Liver (tissue), 8 donors: ENCODE measurements at regions not wholly inside any gene's neighbourhood (a gene's known extent, or its start where the extent isn't known, plus 50 kb on each side); places are given as distances from the start of the nearest gene placed in this dataset.

Source experiments
- DNase-seq: peaks from one replicate; pipeline ENCODE4 v3.0.0-alpha.2; 2017; ENCODE audit warnings: low spot score
- H3K27ac ChIP-seq, 2 donors: one replicate each; pipeline ENCODE4 v1.7.0; 2013; ENCODE audit warnings: inconsistent platforms in 2 of 2, low read length in 2 of 2, control low read depth in 1 of 2, low read depth in 1 of 2, mild to moderate bottlenecking in 1 of 2
- H3K27me3 ChIP-seq, 4 donors: one replicate each; pipeline versions ENCODE4 v1.6.1 to v1.7.0; 2013; ENCODE audit warnings: low read length in 3 of 4, inconsistent platforms in 1 of 4, mild to moderate bottlenecking in 1 of 4, moderate library complexity in 1 of 4; ENCODE audit not compliant: control insufficient read depth in 4 of 4, insufficient read depth in 4 of 4
- H3K36me3 ChIP-seq, 4 donors: one replicate each; pipeline versions ENCODE4 v1.6.1 to v1.7.0; 2013; ENCODE audit warnings: low read length in 3 of 4, mild to moderate bottlenecking in 3 of 4, low read depth in 1 of 4, moderate library complexity in 1 of 4; ENCODE audit not compliant: control insufficient read depth in 4 of 4, insufficient read depth in 3 of 4
- H3K4me1 ChIP-seq, 4 donors: one replicate each; pipeline versions ENCODE4 v1.6.1 to v1.7.0; 2013; ENCODE audit warnings: low read length in 3 of 4, mild to moderate bottlenecking in 3 of 4, moderate library complexity in 1 of 4; ENCODE audit not compliant: control insufficient read depth in 4 of 4, insufficient read depth in 4 of 4
- H3K4me3 ChIP-seq, 3 donors: one replicate each; pipeline versions ENCODE4 v1.6.1 to v1.7.0; 2013; ENCODE audit warnings: low read length in 3 of 3, control low read depth in 1 of 3, low read depth in 1 of 3, mild to moderate bottlenecking in 1 of 3
- H3K9ac ChIP-seq, 2 donors: one replicate each; pipeline ENCODE4 v1.7.0; 2013; ENCODE audit warnings: low read length in 2 of 2, mild to moderate bottlenecking in 2 of 2, moderate library complexity in 2 of 2, control low read depth in 1 of 2, low read depth in 1 of 2
- H3K9me3 ChIP-seq, 4 donors: one replicate each; pipeline versions ENCODE4 v1.6.1 to v1.7.0; 2013; ENCODE audit warnings: low read length in 3 of 4; ENCODE audit not compliant: control insufficient read depth in 4 of 4
- EGR1 ChIP-seq, 2 donors: IDR thresholded peaks; 2 replicates each; pipeline ENCODE4 v1.6.1; 2016 to 2018; ENCODE audit warnings: antibody characterized with exemption in 2 of 2, low read depth in 2 of 2
- FOXA1 ChIP-seq: IDR thresholded peaks from 2 replicates; pipeline ENCODE4 v1.6.1; 2016; ENCODE audit warnings: antibody characterized with exemption
- FOXA2 ChIP-seq: IDR thresholded peaks from 2 replicates; pipeline ENCODE4 v1.6.1; 2016; ENCODE audit warnings: antibody characterized with exemption
- GABPA ChIP-seq, 2 donors: IDR thresholded peaks in 1 of 2; conservative IDR thresholded peaks in 1 of 2; 2 replicates each; pipeline ENCODE4 v1.6.1; 2016; ENCODE audit warnings: antibody characterized with exemption in 2 of 2, mild to moderate bottlenecking in 1 of 2, moderate library complexity in 1 of 2
- HNF4A ChIP-seq, 2 donors: conservative IDR thresholded peaks; 2 replicates each; pipeline ENCODE4 v1.6.1; 2016; ENCODE audit warnings: antibody characterized with exemption in 2 of 2, mild to moderate bottlenecking in 2 of 2
- HNF4G ChIP-seq: IDR thresholded peaks from 2 replicates; pipeline ENCODE4 v1.6.1; 2016; ENCODE audit warnings: antibody characterized with exemption
- JUND ChIP-seq, 2 donors: IDR thresholded peaks; 2 replicates each; pipeline ENCODE4 v1.6.1; 2016; ENCODE audit warnings: antibody characterized with exemption in 2 of 2
- NR2F2 ChIP-seq: IDR thresholded peaks from 2 replicates; pipeline ENCODE4 v1.6.1; 2016; ENCODE audit warnings: antibody characterized with exemption
- RAD21 ChIP-seq, 2 donors: IDR thresholded peaks; 2 replicates each; pipeline ENCODE4 v1.6.1; 2016; ENCODE audit warnings: antibody characterized with exemption in 2 of 2, mild to moderate bottlenecking in 2 of 2
- RXRA ChIP-seq, 2 donors: IDR thresholded peaks; 2 replicates each; pipeline ENCODE4 v1.6.1; 2017 to 2018; ENCODE audit warnings: antibody characterized with exemption in 2 of 2, mild to moderate bottlenecking in 1 of 2
- SP1 ChIP-seq: IDR thresholded peaks from 2 replicates; pipeline ENCODE4 v1.6.1; 2018; ENCODE audit warnings: antibody characterized with exemption, mild to moderate bottlenecking
- TAF1 ChIP-seq: conservative IDR thresholded peaks from 2 replicates; pipeline ENCODE4 v1.6.1; 2016; ENCODE audit warnings: antibody characterized with exemption, mild to moderate bottlenecking
- YY1 ChIP-seq: IDR thresholded peaks from 2 replicates; pipeline ENCODE4 v1.6.1; 2016; ENCODE audit warnings: antibody characterized with exemption, mild to moderate bottlenecking
- WGBS: extraction: QIAGEN DNeasy Blood & Tissue Kit; methylation state at CpG from one replicate; pipeline ENCODE4 v1.1.7; 2013; 5-methylcytosine and 5-hydroxymethylcytosine counted together
- TF ChIP-seq, protein P1 (sequence below): IDR thresholded peaks from 2 replicates; pipeline ENCODE4 v1.6.1; 2016; ENCODE audit warnings: antibody characterized with exemption
- TF ChIP-seq, protein P2 (sequence below): IDR thresholded peaks from 2 replicates; pipeline ENCODE4 v1.6.1; 2016; ENCODE audit warnings: antibody characterized with exemption
- TF ChIP-seq, protein P3 (sequence below): IDR thresholded peaks from 2 replicates; pipeline ENCODE4 v1.6.1; 2016; ENCODE audit warnings: antibody characterized with exemption
- TF ChIP-seq, protein P4 (sequence below): fragments of 150-350 bp; IDR thresholded peaks from 2 replicates; pipeline ENCODE4 v1.5.1; 2017; ENCODE audit warnings: improper control_type of control experiment, low read depth, low read length; ENCODE audit not compliant: missing input control
- TF ChIP-seq, protein P5 (sequence below): IDR thresholded peaks from 2 replicates; pipeline ENCODE4 v1.6.1; 2016; ENCODE audit warnings: antibody characterized with exemption, mild to moderate bottlenecking
- donor health status: healthy.
- donor health status: healthy.
- donor health status: healthy.
- donor health status: healthy.
- donor health status: healthy.

DNA sequence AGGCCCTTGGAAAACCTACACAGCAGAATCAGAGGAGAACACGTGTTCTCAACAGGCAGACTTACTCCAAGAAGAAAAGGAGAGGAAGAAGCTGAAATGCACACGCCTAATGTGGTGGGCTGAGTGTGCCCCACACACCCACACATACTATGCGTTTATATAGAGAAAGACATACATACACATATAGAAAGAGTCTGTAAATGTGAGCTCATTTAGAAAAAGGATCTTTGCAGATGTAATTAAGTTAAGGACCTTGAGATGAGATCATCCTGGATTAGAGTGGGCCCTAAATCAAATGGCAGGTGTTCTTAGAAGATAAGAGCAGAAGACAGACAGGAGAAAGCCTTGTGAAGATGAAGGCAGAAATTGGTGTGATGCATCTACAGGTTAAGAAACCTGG is 87.2 kb upstream of the KLF3 start:
- H3K27ac ChIP-seq: no peak overlapping the region
- 94% methylated on average over 3 of the region's 3 CpGs for WGBS

DNA sequence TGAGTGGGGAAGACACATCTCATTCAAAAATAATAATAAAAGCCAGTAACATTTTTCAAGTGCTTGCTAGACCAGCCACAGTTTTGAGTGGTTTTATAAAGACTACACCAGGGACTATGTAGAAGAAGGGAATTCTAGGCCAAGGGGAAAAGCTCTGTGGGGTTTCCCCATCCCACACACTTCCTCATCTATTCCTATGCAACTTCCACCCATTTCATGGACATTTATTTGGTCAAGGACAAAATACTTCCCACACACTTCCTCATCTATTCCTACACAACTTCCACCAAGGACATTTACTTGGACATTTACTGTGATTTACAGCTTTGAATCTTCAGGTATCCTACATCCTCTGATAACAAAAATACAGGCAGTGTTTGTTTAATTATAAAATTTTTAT is 86.5 kb upstream of the KLF3 start:
- Histone ChIP-seq H3K36me3 (no peaks in the 10 kb centered on the region), H3K4me3 (no peak overlapping the region), H3K27me3 (no peaks in the 10 kb centered on the region), H3K9me3 (no peaks in the 10 kb centered on the region), H3K27ac (no peak overlapping the region), H3K4me1 (peaks cover 0 to 13% (median 12%) of the 10 kb centered on the region in 4 donors), H3K9ac (no peak overlapping the region)
- no peak for DNase-seq
- TF ChIP-seq, protein P1, sequence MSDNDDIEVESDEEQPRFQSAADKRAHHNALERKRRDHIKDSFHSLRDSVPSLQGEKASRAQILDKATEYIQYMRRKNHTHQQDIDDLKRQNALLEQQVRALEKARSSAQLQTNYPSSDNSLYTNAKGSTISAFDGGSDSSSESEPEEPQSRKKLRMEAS: no peak
- TF ChIP-seq NR2F2 (no peak), FOXA2 (no peak), HNF4G (no peak), EGR1 (IDR thresholded peaks at IDR 0.05; ENCODE audit: low read depth in 2 of 2) (no peak), GABPA (IDR thresholded peaks at IDR 0.05 in 1 of 2, conservative IDR thresholded peaks at IDR 0.05 in 1 of 2) (no peak), TAF1 (no peak), RAD21 (IDR thresholded peaks at IDR 0.05) (no peak), HNF4A (conservative IDR thresholded peaks at IDR 0.05) (no peak), YY1 (no peak), FOXA1 (no peak), JUND (IDR thresholded peaks at IDR 0.05) (no peak)
- TF ChIP-seq, protein P2, sequence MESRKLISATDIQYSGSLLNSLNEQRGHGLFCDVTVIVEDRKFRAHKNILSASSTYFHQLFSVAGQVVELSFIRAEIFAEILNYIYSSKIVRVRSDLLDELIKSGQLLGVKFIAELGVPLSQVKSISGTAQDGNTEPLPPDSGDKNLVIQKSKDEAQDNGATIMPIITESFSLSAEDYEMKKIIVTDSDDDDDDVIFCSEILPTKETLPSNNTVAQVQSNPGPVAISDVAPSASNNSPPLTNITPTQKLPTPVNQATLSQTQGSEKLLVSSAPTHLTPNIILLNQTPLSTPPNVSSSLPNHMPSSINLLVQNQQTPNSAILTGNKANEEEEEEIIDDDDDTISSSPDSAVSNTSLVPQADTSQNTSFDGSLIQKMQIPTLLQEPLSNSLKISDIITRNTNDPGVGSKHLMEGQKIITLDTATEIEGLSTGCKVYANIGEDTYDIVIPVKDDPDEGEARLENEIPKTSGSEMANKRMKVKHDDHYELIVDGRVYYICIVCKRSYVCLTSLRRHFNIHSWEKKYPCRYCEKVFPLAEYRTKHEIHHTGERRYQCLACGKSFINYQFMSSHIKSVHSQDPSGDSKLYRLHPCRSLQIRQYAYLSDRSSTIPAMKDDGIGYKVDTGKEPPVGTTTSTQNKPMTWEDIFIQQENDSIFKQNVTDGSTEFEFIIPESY: no peak
- TF ChIP-seq, protein P3, sequence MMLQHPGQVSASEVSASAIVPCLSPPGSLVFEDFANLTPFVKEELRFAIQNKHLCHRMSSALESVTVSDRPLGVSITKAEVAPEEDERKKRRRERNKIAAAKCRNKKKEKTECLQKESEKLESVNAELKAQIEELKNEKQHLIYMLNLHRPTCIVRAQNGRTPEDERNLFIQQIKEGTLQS: no peak
- TF ChIP-seq, protein P4, sequence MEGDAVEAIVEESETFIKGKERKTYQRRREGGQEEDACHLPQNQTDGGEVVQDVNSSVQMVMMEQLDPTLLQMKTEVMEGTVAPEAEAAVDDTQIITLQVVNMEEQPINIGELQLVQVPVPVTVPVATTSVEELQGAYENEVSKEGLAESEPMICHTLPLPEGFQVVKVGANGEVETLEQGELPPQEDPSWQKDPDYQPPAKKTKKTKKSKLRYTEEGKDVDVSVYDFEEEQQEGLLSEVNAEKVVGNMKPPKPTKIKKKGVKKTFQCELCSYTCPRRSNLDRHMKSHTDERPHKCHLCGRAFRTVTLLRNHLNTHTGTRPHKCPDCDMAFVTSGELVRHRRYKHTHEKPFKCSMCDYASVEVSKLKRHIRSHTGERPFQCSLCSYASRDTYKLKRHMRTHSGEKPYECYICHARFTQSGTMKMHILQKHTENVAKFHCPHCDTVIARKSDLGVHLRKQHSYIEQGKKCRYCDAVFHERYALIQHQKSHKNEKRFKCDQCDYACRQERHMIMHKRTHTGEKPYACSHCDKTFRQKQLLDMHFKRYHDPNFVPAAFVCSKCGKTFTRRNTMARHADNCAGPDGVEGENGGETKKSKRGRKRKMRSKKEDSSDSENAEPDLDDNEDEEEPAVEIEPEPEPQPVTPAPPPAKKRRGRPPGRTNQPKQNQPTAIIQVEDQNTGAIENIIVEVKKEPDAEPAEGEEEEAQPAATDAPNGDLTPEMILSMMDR: no peak

More for the DNA sequence above, 87.2 kb upstream of the KLF3 start:
- Histone ChIP-seq H3K4me3 (no peak overlapping the region), H3K4me1 (peaks cover 0 to 13% (median 12%) of the 10 kb centered on the region in 4 donors), H3K9me3 (no peaks in the 10 kb centered on the region), H3K27me3 (no peaks in the 10 kb centered on the region), H3K9ac (no peak overlapping the region), H3K36me3 (no peaks in the 10 kb centered on the region)
- no peak for DNase-seq
- TF ChIP-seq FOXA2 (no peak), NR2F2 (no peak), RXRA (IDR thresholded peaks at IDR 0.05) (no peak), SP1 (no peak), YY1 (no peak), JUND (IDR thresholded peaks at IDR 0.05) (no peak), GABPA (IDR thresholded peaks at IDR 0.05 in 1 of 2, conservative IDR thresholded peaks at IDR 0.05 in 1 of 2) (no peak), HNF4A (conservative IDR thresholded peaks at IDR 0.05) (no peak), HNF4G (no peak), FOXA1 (no peak), TAF1 (no peak), RAD21 (IDR thresholded peaks at IDR 0.05) (no peak)
- TF ChIP-seq, protein P3: no peak
- TF ChIP-seq, protein P2: no peak
- TF ChIP-seq, protein P1: no peak
- TF ChIP-seq, protein P5, sequence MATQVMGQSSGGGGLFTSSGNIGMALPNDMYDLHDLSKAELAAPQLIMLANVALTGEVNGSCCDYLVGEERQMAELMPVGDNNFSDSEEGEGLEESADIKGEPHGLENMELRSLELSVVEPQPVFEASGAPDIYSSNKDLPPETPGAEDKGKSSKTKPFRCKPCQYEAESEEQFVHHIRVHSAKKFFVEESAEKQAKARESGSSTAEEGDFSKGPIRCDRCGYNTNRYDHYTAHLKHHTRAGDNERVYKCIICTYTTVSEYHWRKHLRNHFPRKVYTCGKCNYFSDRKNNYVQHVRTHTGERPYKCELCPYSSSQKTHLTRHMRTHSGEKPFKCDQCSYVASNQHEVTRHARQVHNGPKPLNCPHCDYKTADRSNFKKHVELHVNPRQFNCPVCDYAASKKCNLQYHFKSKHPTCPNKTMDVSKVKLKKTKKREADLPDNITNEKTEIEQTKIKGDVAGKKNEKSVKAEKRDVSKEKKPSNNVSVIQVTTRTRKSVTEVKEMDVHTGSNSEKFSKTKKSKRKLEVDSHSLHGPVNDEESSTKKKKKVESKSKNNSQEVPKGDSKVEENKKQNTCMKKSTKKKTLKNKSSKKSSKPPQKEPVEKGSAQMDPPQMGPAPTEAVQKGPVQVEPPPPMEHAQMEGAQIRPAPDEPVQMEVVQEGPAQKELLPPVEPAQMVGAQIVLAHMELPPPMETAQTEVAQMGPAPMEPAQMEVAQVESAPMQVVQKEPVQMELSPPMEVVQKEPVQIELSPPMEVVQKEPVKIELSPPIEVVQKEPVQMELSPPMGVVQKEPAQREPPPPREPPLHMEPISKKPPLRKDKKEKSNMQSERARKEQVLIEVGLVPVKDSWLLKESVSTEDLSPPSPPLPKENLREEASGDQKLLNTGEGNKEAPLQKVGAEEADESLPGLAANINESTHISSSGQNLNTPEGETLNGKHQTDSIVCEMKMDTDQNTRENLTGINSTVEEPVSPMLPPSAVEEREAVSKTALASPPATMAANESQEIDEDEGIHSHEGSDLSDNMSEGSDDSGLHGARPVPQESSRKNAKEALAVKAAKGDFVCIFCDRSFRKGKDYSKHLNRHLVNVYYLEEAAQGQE: no peak
